ENCODE measurements at regions not wholly inside any gene's neighbourhood (a gene's known extent, or its start where the extent isn't known, plus 50 kb on each side); places are given as distances from the start of the nearest gene placed in this dataset.

- TF ChIP-seq RAD21 (IDR thresholded peaks at IDR 0.05; ENCODE audit: low read length) (no peak), CTCF (IDR thresholded peaks at IDR 0.05) (no peak), POLR2AphosphoS5 (IDR thresholded peaks at IDR 0.05; ENCODE audit: low read depth, low read length) (no peak), SIN3A (IDR thresholded peaks at IDR 0.05; ENCODE audit: borderline replicate concordance, low read depth, low read length) (no peak), RXRA (IDR thresholded peaks at IDR 0.05; ENCODE audit: borderline replicate concordance, low read depth) (no peak), USF2 (IDR thresholded peaks at IDR 0.05; ENCODE audit: borderline replicate concordance, low read depth, low read length) (no peak), YY1 (IDR thresholded peaks at IDR 0.05; ENCODE audit: low read depth) (no peak), RFX5 (IDR thresholded peaks at IDR 0.05; ENCODE audit: low read length) (no peak), REST (IDR thresholded peaks at IDR 0.05; ENCODE audit: low read depth, low read length) (no peak), TCF12 (IDR thresholded peaks at IDR 0.05) (no peak), NFIC (IDR thresholded peaks at IDR 0.05; ENCODE audit: borderline replicate concordance) (no peak), CHD2 (IDR thresholded peaks at IDR 0.05; ENCODE audit: low read length, partially characterized antibody) (no peak)
Measured at GRCh38 chr15:95868450-95868849, 462.1 kb upstream of the NR2F2 start.
